ENCODE measurements at regions not wholly inside any gene's neighbourhood (a gene's known extent, or its start where the extent isn't known, plus 50 kb on each side); places are given as distances from the start of the nearest gene placed in this dataset.
A peak's percentile ranks its signal among the peaks of the same experiment; 100 is the strongest.

- DNase-seq (ENCODE audit: low read depth, low spot score), result no peak
Measured at GRCh38 chr2:6512589-6512988, 353.1 kb downstream of the CMPK2 start.

GRCh38 chr2:6516674-6517073 is 349.0 kb downstream of the CMPK2 start:
- no peak for DNase-seq (ENCODE audit: low read depth, low spot score)

GRCh38 chr2:6518361-6518760 is 347.3 kb downstream of the CMPK2 start:
- no peak for DNase-seq (ENCODE audit: low read depth, low spot score)

DNA sequence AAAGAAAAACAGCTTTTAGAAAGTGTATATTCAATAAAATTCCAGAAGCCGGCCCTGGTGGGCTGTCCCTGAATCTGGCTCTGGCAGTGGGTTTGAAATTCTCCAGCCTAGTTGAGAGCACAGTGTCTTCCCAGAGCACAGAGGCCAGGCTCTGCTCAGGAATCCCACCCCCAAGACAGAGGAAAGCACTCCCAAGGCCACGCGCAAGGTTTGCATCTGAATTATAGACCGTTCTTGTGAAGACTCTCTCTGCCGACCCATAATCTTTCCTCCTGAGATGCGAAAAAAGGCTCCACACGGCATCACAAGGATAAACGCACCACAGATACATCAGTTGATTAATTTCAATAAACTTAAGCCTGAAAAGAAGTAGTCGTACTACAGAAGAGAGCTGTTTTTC is 342.2 kb downstream of the CMPK2 start:
- DNase-seq (ENCODE audit: low read depth, low spot score), result no peak

DNA sequence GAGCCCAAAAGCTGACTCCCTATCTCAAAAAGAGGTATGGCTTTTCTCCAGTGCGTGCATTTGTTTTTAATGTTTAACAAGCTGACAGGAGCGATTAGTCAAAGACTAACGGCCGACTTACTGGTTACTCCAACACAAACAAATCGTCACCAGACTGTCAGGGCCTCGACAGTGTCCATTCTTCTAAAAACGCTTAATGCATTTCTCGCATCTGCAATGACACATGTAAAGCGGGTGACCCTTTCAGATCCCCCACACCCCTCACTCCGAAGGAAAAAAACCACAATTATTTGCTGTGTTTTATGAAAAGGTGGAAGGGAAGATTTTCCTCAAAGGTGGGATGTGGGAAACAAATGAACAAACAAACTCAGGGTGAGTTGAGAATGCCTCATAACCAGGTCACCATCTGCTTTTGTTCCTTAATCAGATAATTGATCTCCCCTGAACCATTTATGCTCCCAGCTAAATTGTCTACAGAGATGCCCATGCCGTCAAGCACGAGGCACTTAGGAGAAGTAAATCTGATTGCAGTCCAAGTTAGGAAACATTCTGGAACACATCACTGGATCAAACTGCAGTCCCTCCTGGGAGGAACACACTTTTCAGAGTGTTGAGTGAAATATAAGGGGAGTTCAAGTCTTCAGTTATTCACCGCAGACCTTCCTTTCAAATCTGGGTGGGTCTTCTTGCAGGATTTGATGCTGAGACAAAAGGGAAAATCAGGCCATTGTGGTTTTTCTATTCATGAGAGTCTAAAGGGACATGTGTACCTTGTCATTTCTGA is 340.8 kb downstream of the CMPK2 start:
- DNase-seq (ENCODE audit: low read depth, low spot score), result no peak

- no peak for DNase-seq (ENCODE audit: low read depth, low spot score)
Measured at GRCh38 chr2:6525475-6525964, 340.2 kb downstream of the CMPK2 start.

GRCh38 chr2:6526093-6526824 is 339.4 kb downstream of the CMPK2 start:
- no peak for DNase-seq (ENCODE audit: low read depth, low spot score)

GRCh38 chr2:6531304-6531703 is 334.4 kb downstream of the CMPK2 start:
- no peak for DNase-seq (ENCODE audit: low read depth, low spot score)

- DNase-seq (ENCODE audit: low read depth, low spot score), result no peak
Measured at GRCh38 chr2:6535572-6535971, 330.1 kb downstream of the CMPK2 start.

DNA sequence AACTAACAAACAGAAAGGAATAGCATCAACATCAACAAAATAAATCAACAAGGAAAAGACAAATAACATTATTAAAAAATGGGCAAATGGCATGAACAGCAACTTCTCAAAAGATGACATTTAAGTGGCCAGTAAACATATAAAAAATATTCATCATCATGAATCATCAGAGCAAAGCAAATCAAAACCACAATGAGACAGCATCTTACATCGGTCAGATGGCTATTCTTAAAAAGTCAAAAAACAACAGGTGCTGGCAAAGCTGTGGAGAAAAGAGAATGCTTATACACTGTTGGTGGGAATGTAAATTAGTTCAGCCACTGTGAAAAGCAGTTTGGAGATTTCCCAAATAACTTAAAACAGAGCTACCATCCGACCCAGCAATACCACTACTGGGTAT is 327.1 kb downstream of the CMPK2 start:
- DNase-seq (ENCODE audit: low read depth, low spot score), result no peak

DNA sequence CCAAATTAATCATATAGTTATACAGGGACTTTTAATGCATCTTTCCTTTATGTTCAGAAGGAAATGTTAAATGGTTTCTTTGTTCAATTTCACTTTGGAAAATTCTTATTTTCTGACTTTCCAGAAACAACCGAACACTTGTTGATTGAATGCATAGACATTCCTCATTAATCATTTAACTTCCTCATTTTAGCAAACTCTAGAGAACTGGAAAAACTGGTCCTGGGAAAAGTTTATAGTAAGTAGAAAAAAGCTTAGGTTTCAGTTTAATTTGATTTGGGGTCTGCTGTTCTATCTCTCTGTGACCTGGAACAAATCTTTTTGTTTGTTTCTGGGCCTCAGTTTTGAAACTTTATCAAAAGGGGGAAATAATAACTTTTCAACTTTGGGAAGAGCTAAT is 320.4 kb downstream of the CMPK2 start:
- DNase-seq (ENCODE audit: low read depth, low spot score), result no peak

GRCh38 chr2:6545795-6546194 is 319.9 kb downstream of the CMPK2 start:
- DNase-seq (ENCODE audit: low read depth, low spot score), result no peak

GRCh38 chr2:6554466-6554865 is 311.2 kb downstream of the CMPK2 start:
- DNase-seq (ENCODE audit: low read depth, low spot score), result no peak

DNA sequence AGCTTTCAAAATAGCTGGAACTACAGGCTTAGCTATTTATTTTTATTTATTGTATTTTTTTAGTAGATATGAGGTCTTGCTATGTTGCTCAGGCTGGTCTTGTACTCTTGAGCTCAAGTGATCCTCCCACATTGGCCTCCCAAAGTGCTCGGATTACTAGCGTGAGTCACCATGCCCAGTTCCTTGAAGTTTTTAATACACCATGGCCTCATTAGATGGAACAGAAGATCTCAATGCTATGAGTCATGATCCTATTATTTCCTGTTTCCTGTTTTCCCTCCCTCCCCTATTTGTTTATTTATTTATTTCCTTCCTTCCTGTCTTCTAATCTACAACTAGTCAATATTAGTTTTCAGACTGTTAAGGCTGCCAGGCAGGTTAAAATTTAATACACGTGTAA is 309.0 kb downstream of the CMPK2 start:
- peak; percentile 15 for DNase-seq (ENCODE audit: low read depth, low spot score)

GRCh38 chr2:6557737-6558136 is 308.0 kb downstream of the CMPK2 start:
- no peak for DNase-seq (ENCODE audit: low read depth, low spot score)

- DNase-seq (ENCODE audit: low read depth, low spot score), result no peak
Measured at GRCh38 chr2:6562771-6563170, 302.9 kb downstream of the CMPK2 start.

DNA sequence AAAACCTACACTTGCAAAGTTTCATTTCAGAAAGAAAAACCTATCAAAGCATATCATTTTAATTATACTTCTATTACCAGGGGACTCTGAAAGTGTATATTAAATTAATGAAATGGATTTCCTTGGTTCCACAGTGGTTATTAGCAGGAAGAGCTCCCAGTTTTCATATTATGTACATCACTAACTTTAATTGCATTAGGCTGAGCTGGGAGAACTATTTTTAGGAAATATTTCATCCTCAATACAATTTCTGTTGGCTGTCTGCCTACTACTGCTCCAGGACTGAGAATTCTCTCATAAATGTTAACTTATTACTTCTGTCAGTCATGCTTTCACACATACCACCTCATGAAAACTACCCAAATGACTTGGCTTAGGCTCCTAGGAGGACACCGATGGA is 301.4 kb downstream of the CMPK2 start:
- no peak for DNase-seq (ENCODE audit: low read depth, low spot score)

GRCh38 chr2:6574121-6574520 is 291.6 kb downstream of the CMPK2 start:
- DNase-seq (ENCODE audit: low read depth, low spot score), result no peak

DNA sequence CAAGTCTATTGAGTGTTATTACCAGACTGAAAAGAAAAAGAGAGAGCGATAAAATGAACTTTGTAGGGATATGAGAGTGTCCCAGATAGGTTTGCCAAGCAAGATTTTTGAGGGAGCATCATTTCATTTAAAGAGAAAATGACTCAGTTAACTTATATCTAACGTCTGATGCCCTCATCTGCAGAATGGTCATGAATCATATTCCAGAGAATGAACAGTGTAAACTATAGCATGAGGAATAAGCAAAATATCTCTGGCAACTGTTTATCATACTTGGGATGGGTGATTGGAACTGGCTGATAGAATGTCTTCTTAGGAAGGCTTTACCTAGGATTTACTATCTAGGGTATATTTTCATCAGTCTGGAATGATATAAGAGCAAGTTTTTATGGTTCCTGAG is 289.4 kb downstream of the CMPK2 start:
- DNase-seq (ENCODE audit: low read depth, low spot score), result no peak

DNA sequence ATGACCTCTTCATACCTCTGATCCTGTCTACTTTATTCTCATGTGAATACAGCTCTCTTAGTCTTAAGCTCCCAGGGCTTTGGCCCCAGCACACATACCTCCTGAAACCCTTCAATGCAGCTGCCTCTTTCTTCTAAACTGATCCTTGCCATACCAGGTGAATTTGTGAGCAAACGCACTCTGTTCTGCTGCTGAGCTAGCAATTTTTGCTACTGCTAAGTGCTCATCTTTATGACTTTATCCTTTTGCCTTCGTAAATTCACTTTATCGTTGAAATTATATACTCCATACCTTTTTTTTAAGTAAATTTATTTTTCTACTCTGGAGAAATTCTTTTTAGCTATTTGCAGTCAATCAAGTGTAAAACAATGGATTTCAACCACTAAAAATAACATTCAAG is 287.7 kb downstream of the CMPK2 start:
- DNase-seq (ENCODE audit: low read depth, low spot score), result no peak

- no peak for DNase-seq (ENCODE audit: low read depth, low spot score)
Measured at GRCh38 chr2:6578416-6578815, 287.3 kb downstream of the CMPK2 start.

DNA sequence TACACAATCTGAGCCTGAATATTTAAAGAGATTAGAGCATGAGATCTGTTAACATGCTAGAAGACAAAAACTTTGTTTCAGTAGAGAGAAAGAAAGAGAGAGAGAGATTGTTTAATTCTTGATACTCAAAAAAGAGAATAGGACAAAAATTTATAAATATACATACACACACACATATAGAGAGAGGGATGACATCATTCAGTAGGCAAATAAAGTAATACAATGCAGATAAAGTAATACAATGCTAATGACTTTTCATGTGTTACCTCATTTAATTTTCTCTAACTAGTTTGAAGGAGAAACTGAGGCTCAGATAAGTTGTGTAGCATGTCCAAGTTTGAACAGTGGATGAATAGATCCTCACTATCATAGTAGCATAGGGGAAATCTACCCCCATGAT is 286.4 kb downstream of the CMPK2 start:
- no peak for DNase-seq (ENCODE audit: low read depth, low spot score)

- peak; percentile 15 for DNase-seq (ENCODE audit: low read depth, low spot score)
Measured at GRCh38 chr2:6580982-6581381, 284.7 kb downstream of the CMPK2 start.

All from smooth muscle cell of the brain vasculature (primary cell).